HCT116 (cell line): ENCODE measurements at regions not wholly inside any gene's neighbourhood (a gene's known extent, or its start where the extent isn't known, plus 50 kb on each side); places are given as distances from the start of the nearest gene placed in this dataset.

ENCODE experiments used
- ATAC-seq: fragments of 200-7000 bp; cut with Tn5 transposase; 2 replicates; pipeline ENCODE4 v1.9.1; 2020; ENCODE audit warnings: mild to moderate bottlenecking, moderate library complexity
- BruUV-seq: library from RNA; stranded (reverse); fragments of 400-500 nt; replicated peaks from 2 replicates; lab custom pipeline; 2021; lab: Mats Ljungman, UMichigan
- CTCF ChIA-PET: fragments of 300-600 bp; sonication (Branson Sonifier 250); formaldehyde crosslinking; loops from one replicate; lab custom pipeline; 2021; ENCODE audit warnings: antibody characterized with exemption; lab: Charles Lee
- POLR2A ChIA-PET: fragments of 300-600, 350-600 bp; sonication (Branson Sonifier 250); formaldehyde crosslinking; loops from one replicate; lab custom pipeline; 2021; ENCODE audit warnings: antibody characterized with exemption; lab: Charles Lee
- RAD21 ChIA-PET, 2 experiments: fragments of 300-600 bp; sonication (Branson Sonifier 250); formaldehyde crosslinking; loops; one replicate each; lab custom pipeline; 2023; ENCODE audit warnings: low total read pairs in 2 of 2; ENCODE audit not compliant: uncharacterized antibody in 2 of 2, unreplicated experiment in 2 of 2, low non-redundant PET in 1 of 2; lab: Charles Lee
- DNase-seq: peaks from one replicate; pipeline ENCODE4 v3.0.0-alpha.2; 2010; ENCODE audit warnings: low read depth, low spot score
- H2AFZ ChIP-seq: fragments of 200-600 bp; shearing (Covaris generic), sonication (generic); 2 replicates; pipeline ENCODE4 v1.6.1; 2017; ENCODE audit warnings: low read depth, mixed run types, mixed read lengths, antibody characterized with exemption, low read length; ENCODE audit not compliant: poor library complexity, severe bottlenecking
- H3K27ac ChIP-seq: 2 replicates; pipeline ENCODE4 v1.5.1; 2012; ENCODE audit warnings: low read depth, low read length
- H3K27me3 ChIP-seq: fragments of 200-600 bp; sonication (generic); 2 replicates; pipeline ENCODE4 v1.6.1; 2016; ENCODE audit warnings: mixed run types, low read length, mixed read lengths; ENCODE audit not compliant: insufficient read depth
- H3K36me3 ChIP-seq, 2 experiments: fragments of 200-500 bp in 1 of 2; fragments of 200-600 bp in 1 of 2; sonication (Bioruptor generic) in 1 of 2; sonication (generic) in 1 of 2; 2 replicates each; pipeline versions ENCODE4 v1.5.1 to v1.6.1; 2014 to 2016; ENCODE audit warnings: low read length in 2 of 2, inconsistent platforms in 1 of 2, mixed read lengths in 1 of 2, mixed run types in 1 of 2; ENCODE audit not compliant: insufficient read depth in 2 of 2, control insufficient read depth in 1 of 2
- H3K4me1 ChIP-seq, 2 experiments: fragments of 200-600 bp in 1 of 2; sonication (generic) in 1 of 2; 2 replicates each; pipeline versions ENCODE4 v1.5.1 to v1.6.1; 2012 to 2017; ENCODE audit warnings: low read length in 2 of 2, inconsistent platforms in 1 of 2, mild to moderate bottlenecking in 1 of 2, mixed read lengths in 1 of 2, mixed run types in 1 of 2, moderate library complexity in 1 of 2; ENCODE audit not compliant: insufficient read depth in 2 of 2, control insufficient read depth in 1 of 2
- H3K4me2 ChIP-seq: fragments of 200-600 bp; sonication (generic); 2 replicates; pipeline ENCODE4 v1.6.1; 2017; ENCODE audit warnings: mixed run types, low read length, mixed read lengths
- H3K4me3 ChIP-seq, 2 experiments: fragments of 200-600 bp in 1 of 2; sonication (generic) in 1 of 2; replicated peaks in 1 of 2; 2 replicates each; pipeline ENCODE4 v1.5.1; 2011 to 2016; ENCODE audit warnings: low read length in 2 of 2, control low read depth in 1 of 2, low read depth in 1 of 2, mild to moderate bottlenecking in 1 of 2, mixed read lengths in 1 of 2, mixed run types in 1 of 2
- H3K79me2 ChIP-seq: fragments of 200-600 bp; sonication (generic); 2 replicates; pipeline ENCODE4 v1.6.1; 2017; ENCODE audit warnings: mild to moderate bottlenecking, mixed run types, low read length, moderate library complexity, mixed read lengths; ENCODE audit not compliant: insufficient read depth
- H3K9ac ChIP-seq: fragments of 200-600 bp; sonication (generic); 2 replicates; pipeline ENCODE4 v1.6.1; 2016; ENCODE audit warnings: low read length, mixed read lengths
- H3K9me2 ChIP-seq: fragments of 200-600 bp; sonication (generic), shearing (Covaris generic); 2 replicates; pipeline ENCODE4 v1.6.1; 2017; ENCODE audit warnings: mixed run types, mild to moderate bottlenecking, moderate library complexity; ENCODE audit not compliant: insufficient read depth
- H3K9me3 ChIP-seq, 2 experiments: fragments of 200-500 bp in 1 of 2; fragments of 200-600 bp in 1 of 2; sonication (Bioruptor generic) in 1 of 2; sonication (generic) in 1 of 2; 2 replicates each; pipeline ENCODE4 v1.6.1; 2014 to 2017; ENCODE audit warnings: low read length in 2 of 2, mixed read lengths in 2 of 2, inconsistent platforms in 1 of 2, low read depth in 1 of 2, mild to moderate bottlenecking in 1 of 2, mixed run types in 1 of 2, moderate library complexity in 1 of 2; ENCODE audit not compliant: control insufficient read depth in 1 of 2, insufficient read depth in 1 of 2
- H4K20me1 ChIP-seq: fragments of 200-600 bp; sonication (generic), shearing (Covaris generic); 2 replicates; pipeline ENCODE4 v1.6.1; 2017; ENCODE audit warnings: mixed run types, mild to moderate bottlenecking, moderate library complexity; ENCODE audit not compliant: insufficient read depth
- CBX3 ChIP-seq: IDR thresholded peaks from 2 replicates; pipeline ENCODE4 v1.6.1; 2012; ENCODE audit warnings: low read depth
- CEBPB ChIP-seq: IDR thresholded peaks from 2 replicates; pipeline ENCODE4 v1.6.1; 2012; ENCODE audit warnings: low read depth
- EZH2 ChIP-seq: fragments of 200-600 bp; sonication (generic); IDR thresholded peaks from 2 replicates; pipeline ENCODE4 v1.6.1; 2017; ENCODE audit warnings: antibody characterized with exemption, mixed run types
- EZH2phosphoT487 ChIP-seq: fragments of 200-600 bp; IDR thresholded peaks from 2 replicates; pipeline ENCODE4 v1.6.1; 2018; ENCODE audit warnings: antibody characterized with exemption, borderline replicate concordance
- FOSL1 ChIP-seq: IDR thresholded peaks from 2 replicates; pipeline ENCODE4 v1.6.1; 2012; ENCODE audit warnings: low read depth
- MAX ChIP-seq: IDR thresholded peaks from 2 replicates; pipeline ENCODE4 v1.6.1; 2012
- POLR2A ChIP-seq: IDR thresholded peaks from 2 replicates; pipeline ENCODE4 v1.7.0; 2011; ENCODE audit warnings: borderline replicate concordance; ENCODE audit not compliant: insufficient read depth, insufficient read length; ENCODE audit errors: extremely low read depth
- POLR2AphosphoS5 ChIP-seq: IDR thresholded peaks from 2 replicates; pipeline ENCODE4 v1.6.1; 2011; ENCODE audit warnings: mild to moderate bottlenecking, low read depth, low read length, moderate library complexity
- SP1 ChIP-seq: IDR thresholded peaks from 2 replicates; pipeline ENCODE4 v1.6.1; 2012; ENCODE audit warnings: low read depth
- TCF7L2 ChIP-seq: IDR thresholded peaks from 2 replicates; pipeline ENCODE4 v1.7.0; 2011; ENCODE audit warnings: borderline replicate concordance, inconsistent platforms; ENCODE audit not compliant: insufficient read depth, insufficient read length; ENCODE audit errors: extremely low read depth
- YY1 ChIP-seq: IDR thresholded peaks from 2 replicates; pipeline ENCODE4 v1.6.1; 2011; ENCODE audit warnings: low read length, low read depth, moderate library complexity, mild to moderate bottlenecking; ENCODE audit not compliant: insufficient replicate concordance; ENCODE audit errors: extremely low read depth
- ZBTB33 ChIP-seq: IDR thresholded peaks from 2 replicates; pipeline ENCODE4 v1.6.1; 2011; ENCODE audit warnings: mild to moderate bottlenecking, low read length, moderate library complexity; ENCODE audit not compliant: insufficient replicate concordance; ENCODE audit errors: extremely low read depth
- ZFX ChIP-seq: fragments of 450-650 bp; IDR thresholded peaks from 2 replicates; pipeline ENCODE4 v1.6.1; 2017
- ZNF274 ChIP-seq: fragments of 200-500 bp; sonication (Bioruptor generic); IDR thresholded peaks from 2 replicates; pipeline ENCODE4 v1.6.1; 2014; ENCODE audit warnings: mild to moderate bottlenecking, low read depth, low read length, inconsistent platforms
- intact Hi-C: fragments of 100-400 bp; cut with micrococcal nuclease; formaldehyde crosslinking; loops from 2 replicates; pipeline ENCODE4 v1.10.0; 2022
- TF ChIP-seq, protein P1 (sequence below): IDR thresholded peaks from 2 replicates; pipeline ENCODE4 v1.6.1; 2012
- TF ChIP-seq, protein P2 (sequence below): IDR thresholded peaks from 2 replicates; pipeline ENCODE4 v1.6.1; 2012; ENCODE audit warnings: low read depth
- TF ChIP-seq, protein P3 (sequence below), 3 experiments: fragments of 200-600 bp in 1 of 3; sonication (generic) in 1 of 3; IDR thresholded peaks in 2 of 3; conservative IDR thresholded peaks in 1 of 3; 2 replicates each; pipeline ENCODE4 v1.5.1; 2012 to 2017; ENCODE audit warnings: low read depth in 2 of 3, low read length in 2 of 3, antibody characterized with exemption in 1 of 3, borderline replicate concordance in 1 of 3, control low read depth in 1 of 3, mild to moderate bottlenecking in 1 of 3, mixed read lengths in 1 of 3, mixed run types in 1 of 3, moderate library complexity in 1 of 3; ENCODE audit not compliant: insufficient read depth in 1 of 3

DNA sequence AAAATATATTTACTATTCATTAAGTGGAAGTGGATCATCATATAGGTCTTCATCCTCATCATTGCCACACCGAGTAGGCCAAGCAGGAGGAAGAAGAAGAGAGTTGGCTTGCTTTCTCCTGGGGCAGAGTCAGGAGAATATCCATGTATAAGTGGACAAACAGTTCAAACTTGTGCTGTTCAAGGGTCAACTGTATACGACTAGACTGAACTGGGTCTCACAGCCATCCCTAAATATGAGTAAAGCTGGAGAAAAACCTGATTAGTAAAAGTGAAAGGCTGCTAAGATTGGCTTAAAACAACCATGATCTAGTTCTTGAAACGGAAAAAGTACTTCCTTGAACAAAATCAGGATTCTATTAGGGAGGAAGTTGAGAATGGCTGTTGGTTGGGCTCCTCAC lies 276.7 kb upstream of the ADRA1B start:
- H2AFZ ChIP-seq, result no peak overlapping the region
- H3K79me2 ChIP-seq, result no peaks in the 10 kb centered on the region
- no peaks in the 10 kb centered on the region for H3K36me3 ChIP-seq
- no peak overlapping the region for H3K9ac ChIP-seq
- no peaks in the 10 kb centered on the region for H3K9me3 ChIP-seq
- H3K4me1 ChIP-seq, result no peaks in the 10 kb centered on the region
- BruUV-seq, result no TSS peak
- no peak overlapping the region for H3K4me3 ChIP-seq
- intact Hi-C loops, result no loop called here
- no peak for ATAC-seq
- DNase-seq, result no peak
- POLR2A ChIA-PET, result no interaction called here
- no peak overlapping the region for H3K4me2 ChIP-seq
- H3K27ac ChIP-seq, result no peak overlapping the region
- H3K27me3 ChIP-seq, result no peaks in the 10 kb centered on the region
- TF ChIP-seq SP1 (no peak), CEBPB (no peak), TCF7L2 (no peak), POLR2A (no peak), POLR2AphosphoS5 (no peak), ZFX (no peak), ZBTB33 (no peak), EZH2phosphoT487 (no peak), MAX (no peak), YY1 (no peak), ZNF274 (no peak), FOSL1 (no peak), EZH2 (no peak), CBX3 (no peak)
- TF ChIP-seq, protein P1, sequence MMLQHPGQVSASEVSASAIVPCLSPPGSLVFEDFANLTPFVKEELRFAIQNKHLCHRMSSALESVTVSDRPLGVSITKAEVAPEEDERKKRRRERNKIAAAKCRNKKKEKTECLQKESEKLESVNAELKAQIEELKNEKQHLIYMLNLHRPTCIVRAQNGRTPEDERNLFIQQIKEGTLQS, result no peak
- TF ChIP-seq, protein P2, sequence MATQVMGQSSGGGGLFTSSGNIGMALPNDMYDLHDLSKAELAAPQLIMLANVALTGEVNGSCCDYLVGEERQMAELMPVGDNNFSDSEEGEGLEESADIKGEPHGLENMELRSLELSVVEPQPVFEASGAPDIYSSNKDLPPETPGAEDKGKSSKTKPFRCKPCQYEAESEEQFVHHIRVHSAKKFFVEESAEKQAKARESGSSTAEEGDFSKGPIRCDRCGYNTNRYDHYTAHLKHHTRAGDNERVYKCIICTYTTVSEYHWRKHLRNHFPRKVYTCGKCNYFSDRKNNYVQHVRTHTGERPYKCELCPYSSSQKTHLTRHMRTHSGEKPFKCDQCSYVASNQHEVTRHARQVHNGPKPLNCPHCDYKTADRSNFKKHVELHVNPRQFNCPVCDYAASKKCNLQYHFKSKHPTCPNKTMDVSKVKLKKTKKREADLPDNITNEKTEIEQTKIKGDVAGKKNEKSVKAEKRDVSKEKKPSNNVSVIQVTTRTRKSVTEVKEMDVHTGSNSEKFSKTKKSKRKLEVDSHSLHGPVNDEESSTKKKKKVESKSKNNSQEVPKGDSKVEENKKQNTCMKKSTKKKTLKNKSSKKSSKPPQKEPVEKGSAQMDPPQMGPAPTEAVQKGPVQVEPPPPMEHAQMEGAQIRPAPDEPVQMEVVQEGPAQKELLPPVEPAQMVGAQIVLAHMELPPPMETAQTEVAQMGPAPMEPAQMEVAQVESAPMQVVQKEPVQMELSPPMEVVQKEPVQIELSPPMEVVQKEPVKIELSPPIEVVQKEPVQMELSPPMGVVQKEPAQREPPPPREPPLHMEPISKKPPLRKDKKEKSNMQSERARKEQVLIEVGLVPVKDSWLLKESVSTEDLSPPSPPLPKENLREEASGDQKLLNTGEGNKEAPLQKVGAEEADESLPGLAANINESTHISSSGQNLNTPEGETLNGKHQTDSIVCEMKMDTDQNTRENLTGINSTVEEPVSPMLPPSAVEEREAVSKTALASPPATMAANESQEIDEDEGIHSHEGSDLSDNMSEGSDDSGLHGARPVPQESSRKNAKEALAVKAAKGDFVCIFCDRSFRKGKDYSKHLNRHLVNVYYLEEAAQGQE, result no peak
- TF ChIP-seq, protein P3, sequence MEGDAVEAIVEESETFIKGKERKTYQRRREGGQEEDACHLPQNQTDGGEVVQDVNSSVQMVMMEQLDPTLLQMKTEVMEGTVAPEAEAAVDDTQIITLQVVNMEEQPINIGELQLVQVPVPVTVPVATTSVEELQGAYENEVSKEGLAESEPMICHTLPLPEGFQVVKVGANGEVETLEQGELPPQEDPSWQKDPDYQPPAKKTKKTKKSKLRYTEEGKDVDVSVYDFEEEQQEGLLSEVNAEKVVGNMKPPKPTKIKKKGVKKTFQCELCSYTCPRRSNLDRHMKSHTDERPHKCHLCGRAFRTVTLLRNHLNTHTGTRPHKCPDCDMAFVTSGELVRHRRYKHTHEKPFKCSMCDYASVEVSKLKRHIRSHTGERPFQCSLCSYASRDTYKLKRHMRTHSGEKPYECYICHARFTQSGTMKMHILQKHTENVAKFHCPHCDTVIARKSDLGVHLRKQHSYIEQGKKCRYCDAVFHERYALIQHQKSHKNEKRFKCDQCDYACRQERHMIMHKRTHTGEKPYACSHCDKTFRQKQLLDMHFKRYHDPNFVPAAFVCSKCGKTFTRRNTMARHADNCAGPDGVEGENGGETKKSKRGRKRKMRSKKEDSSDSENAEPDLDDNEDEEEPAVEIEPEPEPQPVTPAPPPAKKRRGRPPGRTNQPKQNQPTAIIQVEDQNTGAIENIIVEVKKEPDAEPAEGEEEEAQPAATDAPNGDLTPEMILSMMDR (IDR thresholded peaks at IDR 0.05 in 2 of 3, conservative IDR thresholded peaks at IDR 0.05 in 1 of 3; ENCODE audit: borderline replicate concordance in 1 of 3, insufficient read depth in 1 of 3, low read depth in 2 of 3, low read length in 2 of 3), result no peak
- TF ChIP-seq, all 23 proteins: peak for 0
- ChIA-PET RAD21 (no interaction called here), CTCF (no interaction called here)
- no peaks in the 10 kb centered on the region for H4K20me1 ChIP-seq
- H3K9me2 ChIP-seq, result no peaks in the 10 kb centered on the region
